GM18505 (cell line): ENCODE measurements at regions not wholly inside any gene's neighbourhood (a gene's known extent, or its start where the extent isn't known, plus 50 kb on each side); places are given as distances from the start of the nearest gene placed in this dataset.
"Not testable (repeated sequence)": the region's sequence is repeated elsewhere in the genome, so short reads cannot be mapped to it uniquely, and the experiment has no call there.

Source experiments
- ATAC-seq: cut with Tn5 transposase; IDR thresholded peaks from one replicate; pipeline ENCODE4 v1.9.1; 2021; ENCODE audit not compliant: unreplicated experiment
- POLR2A ChIP-seq: IDR thresholded peaks from 4 replicates; pipeline ENCODE4 v1.6.1; 2011; ENCODE audit warnings: borderline replicate concordance; ENCODE audit not compliant: insufficient read depth, insufficient read length; ENCODE audit errors: extremely low read depth

DNA sequence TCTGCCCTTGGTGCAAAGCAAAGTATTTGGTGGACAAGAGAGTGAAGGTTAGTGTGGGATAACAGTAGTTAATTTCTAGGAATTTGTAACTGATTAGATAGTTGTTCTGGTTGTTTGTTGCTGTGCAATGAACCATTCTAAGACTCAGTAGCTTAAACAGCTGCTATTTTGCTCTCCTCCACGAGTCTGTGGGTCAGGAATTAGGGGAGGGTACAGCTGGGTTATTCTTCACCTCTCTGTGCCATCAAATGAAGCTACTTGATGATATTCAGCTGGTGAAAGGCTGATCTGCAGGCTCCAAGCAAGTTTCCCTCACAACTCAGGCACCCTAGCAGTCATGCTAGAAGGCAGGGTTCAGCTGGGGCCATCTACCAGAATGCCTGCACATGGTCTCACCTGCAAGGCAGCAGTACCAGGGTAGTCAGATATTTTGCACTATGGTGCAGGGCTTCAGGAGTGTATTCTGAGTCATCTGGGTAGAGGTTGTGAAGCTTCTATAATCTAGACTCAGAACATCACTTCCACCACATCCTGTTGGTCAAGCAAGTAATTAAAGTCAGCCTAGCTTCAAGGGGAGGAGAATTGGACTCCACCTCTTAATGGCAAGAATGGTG lies 159.5 kb upstream of the SLC28A3 start:
- TF ChIP-seq POLR2A, result no peak
- ATAC-seq, result peak; percentile 94

DNA sequence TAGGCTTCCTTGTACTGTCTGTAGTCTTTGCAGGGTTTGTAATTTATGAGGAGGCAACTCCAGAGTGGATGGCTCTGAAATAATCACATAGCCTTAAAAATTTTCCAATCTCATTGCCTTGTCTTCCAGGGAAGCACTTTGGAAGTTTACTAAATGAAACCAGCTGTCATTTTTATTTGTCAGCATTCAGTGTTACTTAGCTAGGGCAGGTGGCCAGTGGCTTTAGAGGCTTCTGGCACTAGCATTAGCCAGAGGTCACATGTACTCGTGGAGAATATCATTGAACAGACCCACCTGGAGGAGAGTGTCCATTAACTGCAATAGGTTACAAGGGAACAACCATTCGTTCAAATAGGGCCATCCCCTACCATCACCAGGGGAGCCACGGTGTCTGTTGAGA lies 160.3 kb upstream of the SLC28A3 start:
- no peak for TF ChIP-seq POLR2A
- ATAC-seq, result no peak

DNA sequence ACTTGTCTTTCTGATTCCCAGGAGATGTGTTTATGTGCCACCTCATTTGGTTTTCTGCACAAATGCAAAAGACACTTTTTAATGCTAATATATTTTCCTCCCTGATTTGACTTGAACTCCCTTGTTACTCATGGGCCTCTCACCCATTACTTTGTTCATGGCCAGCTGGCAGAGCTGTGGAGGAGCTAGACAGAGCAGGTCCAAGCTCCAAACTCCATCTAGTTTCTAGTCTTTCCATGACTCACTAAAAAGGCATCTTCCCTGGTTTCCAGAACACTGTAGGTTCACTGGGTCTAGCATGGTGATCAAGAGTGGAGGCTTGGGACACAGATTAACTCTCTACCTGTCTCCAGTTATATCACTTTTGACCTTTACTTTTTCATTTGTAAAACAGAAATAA lies 161.0 kb upstream of the SLC28A3 start:
- no peak for TF ChIP-seq POLR2A
- ATAC-seq, result no peak

DNA sequence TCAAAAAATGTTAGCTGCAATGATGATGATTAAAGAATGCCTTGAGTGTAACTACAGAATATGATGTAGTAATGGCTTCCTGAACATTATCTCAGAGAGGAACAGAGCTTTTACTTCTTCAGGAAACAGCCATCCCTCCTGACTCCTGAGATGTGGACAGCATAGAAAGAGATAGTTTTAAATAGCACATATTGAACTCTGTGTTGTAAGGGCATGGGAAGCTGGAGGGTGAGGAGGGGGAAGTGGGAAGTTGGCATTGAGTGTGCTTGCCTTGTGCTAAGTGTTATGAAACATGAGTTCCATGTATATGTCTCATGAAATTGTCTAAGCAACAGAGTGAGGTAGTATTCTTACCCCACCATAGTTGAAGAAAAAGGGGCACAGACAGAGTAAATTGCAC lies 161.5 kb upstream of the SLC28A3 start:
- no peak for TF ChIP-seq POLR2A
- ATAC-seq, result no peak

DNA sequence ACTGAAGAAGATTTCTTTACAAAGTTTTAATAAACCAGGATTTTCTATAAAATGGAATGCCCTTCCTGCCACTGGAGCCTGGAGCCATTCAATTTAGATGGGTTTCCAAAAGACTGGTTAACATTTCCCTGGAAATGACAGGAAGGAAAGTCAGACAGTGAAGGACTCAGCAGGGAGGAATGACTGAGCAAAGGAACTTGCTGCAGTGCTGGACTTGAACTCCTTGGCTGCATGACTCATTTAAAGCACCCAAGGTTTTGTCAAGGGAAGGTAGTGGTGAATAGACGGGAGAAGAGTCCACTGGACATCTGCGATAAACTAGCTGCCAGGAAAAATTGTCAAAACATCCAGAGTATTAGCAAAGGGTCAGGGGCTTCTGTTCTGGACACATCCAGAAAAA lies 163.8 kb upstream of the SLC28A3 start:
- no peak for TF ChIP-seq POLR2A
- no peak for ATAC-seq

DNA sequence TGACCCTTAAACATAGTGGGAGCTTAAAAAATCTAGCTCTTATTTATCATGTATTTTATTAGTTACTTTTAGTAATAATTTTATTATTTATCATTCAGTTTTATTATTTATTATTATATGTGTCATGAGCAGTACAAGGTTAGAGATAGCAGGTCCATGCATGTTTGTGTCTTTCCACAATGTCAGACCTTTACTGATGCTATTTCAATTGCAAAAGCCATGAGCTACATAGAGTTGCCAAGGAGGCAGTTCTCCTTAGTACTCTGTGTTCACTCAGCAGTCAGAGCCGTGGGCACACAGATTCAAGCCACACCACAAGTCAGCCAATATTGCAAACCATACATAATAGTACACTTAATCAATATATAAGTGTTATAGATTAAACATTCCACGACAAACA lies 157.9 kb upstream of the NTRK2 start:
- ATAC-seq, result no peak
- TF ChIP-seq POLR2A, result no peak

DNA sequence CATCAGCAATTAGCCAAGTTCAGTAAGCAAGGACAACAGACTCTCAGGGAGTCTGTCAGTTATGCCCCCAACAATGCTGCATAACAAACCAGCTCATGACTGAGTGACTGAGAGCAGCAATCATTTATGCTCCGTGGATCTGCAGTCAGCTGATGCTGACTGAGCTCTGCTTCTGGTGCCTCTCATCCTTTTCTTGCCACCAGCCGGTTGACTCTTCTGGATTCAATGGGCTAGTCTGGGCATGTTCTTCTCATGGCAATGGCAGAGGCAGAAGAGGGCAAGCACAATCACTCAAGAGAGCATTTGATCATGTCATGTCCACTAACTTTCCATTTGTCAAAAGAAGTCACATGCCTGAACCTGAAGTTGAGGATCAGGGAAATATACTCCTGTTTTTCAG lies 157.0 kb upstream of the NTRK2 start:
- no peak for ATAC-seq

DNA sequence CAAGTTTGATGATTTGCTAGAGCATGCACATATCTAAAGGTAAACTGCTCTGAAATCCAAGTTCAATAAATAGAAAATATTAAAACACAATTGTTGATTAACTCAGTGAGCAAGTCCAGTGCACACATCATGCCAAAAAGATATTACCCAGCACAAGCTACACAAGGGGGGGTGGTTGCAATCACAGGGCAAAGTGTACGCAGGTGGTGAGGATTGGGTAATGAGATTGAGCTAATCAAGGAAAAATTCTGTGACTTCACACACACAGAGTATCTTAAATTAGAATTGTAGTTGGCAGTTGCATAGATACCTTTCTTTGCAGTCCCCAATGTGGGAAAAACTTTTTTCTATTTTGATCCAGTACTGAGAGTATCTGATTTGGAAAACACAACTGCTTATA lies 156.1 kb upstream of the NTRK2 start:
- ATAC-seq, result no peak
- TF ChIP-seq POLR2A, result no peak

More for the DNA sequence above, 157.0 kb upstream of the NTRK2 start:
- no peak for TF ChIP-seq POLR2A

DNA sequence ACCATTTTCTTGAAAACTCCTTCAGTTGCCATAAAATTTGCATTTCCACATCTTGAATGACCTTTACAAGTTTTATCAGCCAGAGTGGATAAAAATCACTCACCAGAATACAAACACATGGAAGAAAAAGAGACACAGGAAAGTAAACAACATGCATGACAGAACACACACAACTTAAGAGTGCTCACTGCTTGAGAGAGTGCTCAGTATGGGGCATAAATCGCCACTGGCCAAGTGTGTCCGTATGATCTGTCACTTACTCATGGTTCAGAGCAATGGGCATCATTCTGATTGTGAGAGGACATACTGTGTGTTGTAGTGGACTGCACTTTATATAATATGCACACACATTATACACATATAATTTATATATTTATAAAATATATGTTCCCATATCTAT lies 155.6 kb upstream of the NTRK2 start:
- no peak for TF ChIP-seq POLR2A
- no peak for ATAC-seq

DNA sequence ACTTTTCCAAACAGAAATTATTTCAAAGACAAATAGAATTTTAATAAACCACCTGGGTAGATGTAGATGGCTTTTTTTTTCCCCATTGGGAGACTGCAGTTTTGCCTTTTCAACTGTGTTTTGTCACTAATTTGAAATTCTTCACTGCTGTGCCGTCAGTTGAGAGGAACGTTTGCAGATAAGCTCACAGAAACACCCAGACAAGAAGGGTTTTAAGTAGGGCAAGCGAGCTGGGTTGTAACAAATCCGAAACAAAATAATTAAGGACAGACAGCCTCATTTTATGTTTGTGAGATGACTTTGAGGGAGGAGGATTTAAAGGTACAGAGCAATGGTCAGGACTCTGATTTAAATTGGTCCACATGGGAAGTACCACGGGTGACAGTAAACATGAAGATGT lies 155.1 kb upstream of the NTRK2 start:
- no peak for TF ChIP-seq POLR2A
- ATAC-seq, result no peak

DNA sequence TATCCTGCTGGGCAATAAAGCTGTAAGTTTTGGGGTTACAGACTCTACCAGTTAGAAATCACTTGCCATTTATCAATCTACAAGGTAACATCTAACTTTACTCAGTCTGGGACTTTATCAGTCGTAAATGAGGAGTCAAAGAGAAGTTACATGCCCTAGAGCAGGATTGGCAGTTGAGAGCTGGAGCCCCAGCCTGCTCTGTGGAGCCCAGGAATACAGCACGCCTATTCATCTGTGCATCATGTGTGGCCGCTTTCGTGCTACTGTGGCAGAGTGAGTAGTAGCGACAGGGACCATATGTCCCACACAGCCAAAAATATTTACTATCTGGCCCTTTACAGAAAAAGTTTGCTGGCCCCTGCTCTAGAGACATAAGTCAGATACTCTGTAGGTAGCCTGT lies 152.5 kb upstream of the NTRK2 start:
- ATAC-seq, result no peak
- no peak for TF ChIP-seq POLR2A

DNA sequence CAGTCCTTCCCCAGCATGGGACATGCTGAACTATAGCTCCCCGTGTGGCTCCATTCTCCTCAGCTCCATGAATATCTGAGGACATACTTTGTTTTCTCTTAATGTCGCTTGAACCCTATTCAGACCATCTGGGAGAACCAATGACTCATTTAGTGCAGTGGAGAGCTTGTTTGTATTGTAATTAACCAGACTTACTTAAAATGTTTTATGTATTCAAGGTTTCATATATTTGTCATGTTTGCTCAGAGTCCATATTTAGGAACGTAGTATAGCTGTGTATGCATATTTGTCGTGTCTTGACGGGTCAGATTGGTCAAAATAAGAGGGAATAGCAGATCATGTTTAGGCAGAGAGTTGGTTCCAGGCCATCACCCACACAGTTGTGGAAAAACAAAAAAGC lies 150.1 kb upstream of the NTRK2 start:
- ATAC-seq, result no peak

DNA sequence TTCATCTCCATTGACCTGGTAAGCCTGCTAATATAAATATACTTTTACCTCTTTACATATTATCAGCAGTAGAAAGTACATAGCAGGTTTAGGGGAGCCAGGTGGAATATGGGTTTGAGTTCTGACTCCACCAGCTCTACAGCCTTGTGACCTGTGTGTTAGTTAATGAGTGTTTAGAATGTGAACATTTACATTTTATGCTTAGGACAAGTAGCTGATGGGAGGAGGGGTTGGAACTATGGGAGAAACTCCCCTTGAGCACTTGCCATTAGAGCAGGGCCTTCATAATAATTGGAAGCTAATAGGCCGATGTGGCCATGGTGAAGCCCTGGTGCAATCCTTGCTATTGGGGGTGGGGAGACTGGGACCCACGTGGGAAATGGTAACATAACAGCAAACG lies 148.3 kb upstream of the NTRK2 start:
- ATAC-seq, result no peak
- TF ChIP-seq POLR2A, result no peak

More for the DNA sequence above, 150.1 kb upstream of the NTRK2 start:
- no peak for TF ChIP-seq POLR2A

DNA sequence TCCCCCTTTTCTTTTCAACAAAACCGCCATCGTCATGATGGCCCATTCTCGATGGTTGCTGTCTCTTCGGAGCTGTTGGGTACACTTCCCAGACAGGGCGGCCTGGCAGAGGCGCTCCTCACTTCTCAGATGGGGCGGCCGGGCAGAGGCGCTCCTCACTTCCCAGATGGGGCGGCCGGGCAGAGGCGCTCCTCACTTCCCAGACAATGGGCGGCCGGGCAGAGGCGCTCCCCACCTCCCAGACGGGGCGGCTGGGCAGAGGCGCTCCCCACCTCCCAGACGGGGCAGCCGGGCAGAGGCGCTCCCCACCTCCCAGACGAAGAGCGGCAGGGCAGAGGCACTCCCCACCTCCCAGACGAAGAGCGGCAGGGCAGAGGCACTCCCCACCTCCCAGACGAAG lies 143.3 kb upstream of the NTRK2 start:
- not testable (repeated sequence) for ATAC-seq

DNA sequence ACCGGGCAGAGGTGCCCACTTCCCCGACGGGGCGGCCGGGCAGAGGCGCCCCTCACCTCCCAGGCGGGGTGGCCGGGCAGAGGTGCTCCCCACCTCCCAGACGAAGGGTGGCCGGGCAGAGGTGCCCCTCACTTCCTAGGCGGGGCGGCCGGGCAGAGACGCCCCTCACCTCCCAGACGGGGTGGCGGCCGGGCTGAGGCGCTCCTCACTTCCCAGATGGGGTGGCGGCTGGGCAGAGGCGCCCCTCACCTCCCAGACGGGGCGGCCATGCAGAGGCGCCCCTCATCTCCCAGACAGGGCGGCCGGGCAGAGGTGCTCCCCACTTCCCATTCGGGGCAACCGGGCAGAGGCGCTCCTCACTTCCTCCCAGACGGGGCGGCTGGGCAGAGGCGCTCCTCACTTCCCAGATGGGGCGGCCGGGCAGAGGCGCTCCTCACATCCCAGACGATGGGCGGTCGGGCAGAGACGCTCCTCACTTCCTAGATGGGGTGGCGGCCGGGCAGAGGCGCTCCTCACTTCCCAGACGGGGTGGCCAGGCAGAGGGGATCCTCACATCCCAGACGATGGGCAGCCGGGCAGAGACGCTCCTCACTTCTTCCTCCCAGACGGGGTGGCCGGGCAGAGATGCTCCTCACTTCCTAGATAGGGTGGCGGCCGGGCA lies 142.3 kb upstream of the NTRK2 start:
- ATAC-seq, result not testable (repeated sequence)

DNA sequence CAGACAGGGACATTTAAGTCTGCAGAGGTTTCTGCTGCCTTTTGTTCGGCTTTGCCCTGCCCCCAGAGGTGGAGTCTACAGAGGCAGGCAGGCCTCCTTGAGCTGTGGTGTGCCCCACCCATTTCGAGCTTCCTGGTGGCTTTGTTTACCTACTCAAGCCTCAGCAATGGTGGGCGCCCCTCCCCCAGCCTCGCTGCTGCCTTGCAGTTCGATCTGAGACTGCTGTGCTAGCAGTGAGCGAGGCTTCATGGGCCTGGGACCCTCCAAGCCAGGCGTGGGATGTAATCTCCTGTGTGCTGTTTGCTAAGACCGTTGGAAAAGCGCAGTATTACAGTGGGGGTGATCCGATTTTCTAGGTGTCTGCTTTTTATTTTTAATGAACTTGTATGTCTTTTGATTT lies 133.6 kb upstream of the NTRK2 start:
- not testable (repeated sequence) for ATAC-seq
